ES-I3 (cell line): ENCODE measurements at regions not wholly inside any gene's neighbourhood (a gene's known extent, or its start where the extent isn't known, plus 50 kb on each side); places are given as distances from the start of the nearest gene placed in this dataset.

Experiments used
- H3K36me3 ChIP-seq: 2 replicates; pipeline ENCODE4 v1.6.1; 2013; ENCODE audit warnings: mild to moderate bottlenecking, low read length, control low read depth, moderate library complexity; ENCODE audit not compliant: insufficient read depth
- H3K4me1 ChIP-seq: 2 replicates; pipeline ENCODE4 v1.6.1; 2013; ENCODE audit warnings: mild to moderate bottlenecking, control low read depth, low read length; ENCODE audit not compliant: insufficient read depth
- H3K9ac ChIP-seq: 2 replicates; pipeline ENCODE4 v1.6.1; 2013; ENCODE audit warnings: low read depth, mild to moderate bottlenecking, low read length, moderate library complexity
- H3K9me3 ChIP-seq: 2 replicates; pipeline ENCODE4 v1.6.1; 2013; ENCODE audit warnings: mild to moderate bottlenecking, low read length, moderate library complexity; ENCODE audit not compliant: control insufficient read depth, insufficient read depth

- H3K36me3 ChIP-seq = no peaks in the 10 kb centered on the region
- no peak overlapping the region for H3K9ac ChIP-seq
- H3K4me1 ChIP-seq = peaks cover 8% of the 10 kb centered on the region
- no peaks in the 10 kb centered on the region for H3K9me3 ChIP-seq
Measured at GRCh38 chr2:38156436-38156835, 80.5 kb upstream of the CYP1B1 start.

- peaks cover 3% of the 10 kb centered on the region for H3K4me1 ChIP-seq
- no peaks in the 10 kb centered on the region for H3K9me3 ChIP-seq
- no peak overlapping the region for H3K9ac ChIP-seq
- no peaks in the 10 kb centered on the region for H3K36me3 ChIP-seq
Measured at GRCh38 chr2:38155015-38155414, 79.1 kb upstream of the CYP1B1 start.

GRCh38 chr2:38154395-38154794 is 78.4 kb upstream of the CYP1B1 start:
- no peak overlapping the region for H3K9ac ChIP-seq
- H3K9me3 ChIP-seq = no peaks in the 10 kb centered on the region
- H3K36me3 ChIP-seq = no peaks in the 10 kb centered on the region
- no peaks in the 10 kb centered on the region for H3K4me1 ChIP-seq

- no peaks in the 10 kb centered on the region for H3K9me3 ChIP-seq
- no peaks in the 10 kb centered on the region for H3K36me3 ChIP-seq
- H3K4me1 ChIP-seq = no peaks in the 10 kb centered on the region
- no peak overlapping the region for H3K9ac ChIP-seq
Measured at GRCh38 chr2:38153476-38154135, 77.7 kb upstream of the CYP1B1 start.

GRCh38 chr2:38152913-38153312 is 77.0 kb upstream of the CYP1B1 start:
- H3K9ac ChIP-seq = no peak overlapping the region

GRCh38 chr2:38152035-38152434 is 76.1 kb upstream of the CYP1B1 start:
- H3K36me3 ChIP-seq = no peaks in the 10 kb centered on the region
- peaks cover 4% of the 10 kb centered on the region; the same call in 1 of the 2 replicates for H3K4me1 ChIP-seq
- H3K9me3 ChIP-seq = no peaks in the 10 kb centered on the region
- H3K9ac ChIP-seq = no peak overlapping the region

More at GRCh38 chr2:38152913-38153312, 77.0 kb upstream of the CYP1B1 start:
- Histone ChIP-seq H3K4me1 (no peaks in the 10 kb centered on the region), H3K9me3 (no peaks in the 10 kb centered on the region), H3K36me3 (no peaks in the 10 kb centered on the region)

GRCh38 chr2:38149531-38149930 is 73.6 kb upstream of the CYP1B1 start:
- no peaks in the 10 kb centered on the region for H3K36me3 ChIP-seq
- H3K9me3 ChIP-seq = no peaks in the 10 kb centered on the region
- peaks cover 20% of the 10 kb centered on the region; the same call in 1 of the 2 replicates for H3K4me1 ChIP-seq
- H3K9ac ChIP-seq = no peak overlapping the region

GRCh38 chr2:38148501-38148900 is 72.5 kb upstream of the CYP1B1 start:
- H3K9ac ChIP-seq = no peak overlapping the region
- no peaks in the 10 kb centered on the region for H3K9me3 ChIP-seq
- no peaks in the 10 kb centered on the region for H3K36me3 ChIP-seq
- H3K4me1 ChIP-seq = peaks cover 20% of the 10 kb centered on the region; the same call in 1 of the 2 replicates

- H3K9me3 ChIP-seq = no peaks in the 10 kb centered on the region
- no peaks in the 10 kb centered on the region for H3K36me3 ChIP-seq
- H3K4me1 ChIP-seq = peaks cover 20% of the 10 kb centered on the region; the same call in 1 of the 2 replicates
- H3K9ac ChIP-seq = no peak overlapping the region
Measured at GRCh38 chr2:38147333-38148121, 71.6 kb upstream of the CYP1B1 start.

- Histone ChIP-seq H3K36me3 (no peaks in the 10 kb centered on the region), H3K4me1 (peaks cover 20% of the 10 kb centered on the region; the same call in 1 of the 2 replicates), H3K9me3 (peaks cover 2% of the 10 kb centered on the region; the same call in 1 of the 2 replicates), H3K9ac (peak overlapping the region; percentile 24; the same call in 1 of the 2 replicates)
Measured at GRCh38 chr2:38146907-38147307, 71.0 kb upstream of the CYP1B1 start.

- peaks cover 2% of the 10 kb centered on the region; the same call in 1 of the 2 replicates for H3K9me3 ChIP-seq
- H3K9ac ChIP-seq = peak overlapping the region; percentile 24
- peaks cover 20% of the 10 kb centered on the region; the same call in 1 of the 2 replicates for H3K4me1 ChIP-seq
- H3K36me3 ChIP-seq = no peaks in the 10 kb centered on the region
Measured at GRCh38 chr2:38146275-38146906, 70.4 kb upstream of the CYP1B1 start.

- Histone ChIP-seq H3K9me3 (peaks cover 2% of the 10 kb centered on the region; the same call in 1 of the 2 replicates), H3K36me3 (no peaks in the 10 kb centered on the region), H3K4me1 (peaks cover 20% of the 10 kb centered on the region; the same call in 1 of the 2 replicates), H3K9ac (no peak overlapping the region)
Measured at GRCh38 chr2:38145236-38145635, 69.3 kb upstream of the CYP1B1 start.

GRCh38 chr2:38142627-38143026 is 66.7 kb upstream of the CYP1B1 start:
- no peaks in the 10 kb centered on the region for H3K36me3 ChIP-seq
- H3K9ac ChIP-seq = no peak overlapping the region
- peaks cover 6% of the 10 kb centered on the region; the same call in 1 of the 2 replicates for H3K9me3 ChIP-seq
- peaks cover 20% of the 10 kb centered on the region; the same call in 1 of the 2 replicates for H3K4me1 ChIP-seq

GRCh38 chr2:38141501-38141900 is 65.5 kb upstream of the CYP1B1 start:
- Histone ChIP-seq H3K36me3 (no peaks in the 10 kb centered on the region), H3K9ac (no peak overlapping the region), H3K9me3 (peaks cover 6% of the 10 kb centered on the region; the same call in 1 of the 2 replicates), H3K4me1 (0 out of 2 replicates have a peak, but pooled peaks cover 12% of the 10 kb centered on the region)
